Smooth muscle cell (in vitro differentiated cells): ENCODE measurements at regions not wholly inside any gene's neighbourhood (a gene's known extent, or its start where the extent isn't known, plus 50 kb on each side); places are given as distances from the start of the nearest gene placed in this dataset.

ENCODE experiments used
- DNase-seq: peaks from one replicate; lab custom pipeline; 2025; ENCODE audit not compliant: unreplicated experiment; lab: John Stamatoyannopoulos, UW
- H2AFZ ChIP-seq: fragments of 200-600 bp; sonication (generic); 2 replicates; pipeline ENCODE4 v1.6.0; 2016; ENCODE audit warnings: antibody characterized with exemption, low read depth, mild to moderate bottlenecking
- H3F3A ChIP-seq: fragments of 200-600 bp; sonication (generic); 2 replicates; pipeline ENCODE4 v1.6.0; 2017; ENCODE audit warnings: antibody characterized with exemption, low read depth
- H3K27ac ChIP-seq: fragments of 200-600 bp; sonication (generic); 2 replicates; pipeline ENCODE4 v1.5.1; 2016; ENCODE audit warnings: low read depth, mild to moderate bottlenecking
- H3K27me3 ChIP-seq: fragments of 200-600 bp; sonication (generic); 2 replicates; pipeline ENCODE4 v1.6.1; 2016; ENCODE audit warnings: low read depth, mild to moderate bottlenecking
- H3K36me3 ChIP-seq: fragments of 200-600 bp; sonication (generic); 2 replicates; pipeline ENCODE4 v1.5.1; 2016; ENCODE audit warnings: low read depth
- H3K4me1 ChIP-seq: fragments of 200-600 bp; sonication (generic); 2 replicates; pipeline ENCODE4 v1.5.1; 2016; ENCODE audit warnings: low read depth
- H3K4me2 ChIP-seq: fragments of 200-600 bp; sonication (generic); 2 replicates; pipeline ENCODE4 v1.6.0; 2016; ENCODE audit warnings: mild to moderate bottlenecking
- H3K4me3 ChIP-seq: fragments of 200-600 bp; sonication (generic); 2 replicates; pipeline ENCODE4 v1.5.1; 2016; ENCODE audit warnings: mild to moderate bottlenecking
- H3K79me2 ChIP-seq: fragments of 200-600 bp; sonication (generic); 2 replicates; pipeline ENCODE4 v1.6.0; 2016; ENCODE audit warnings: low read depth, mild to moderate bottlenecking
- H3K9ac ChIP-seq: fragments of 200-600 bp; sonication (generic); 2 replicates; pipeline ENCODE4 v1.6.0; 2016; ENCODE audit warnings: low read depth
- H3K9me3 ChIP-seq: fragments of 200-600 bp; sonication (generic); replicated peaks from 2 replicates; pipeline ENCODE4 v1.5.1; 2016; ENCODE audit warnings: low read depth
- H4K20me1 ChIP-seq: fragments of 200-600 bp; sonication (generic); 2 replicates; pipeline ENCODE4 v1.6.0; 2016; ENCODE audit warnings: low read depth
- WGBS: methylation state at CpG from one replicate; pipeline ENCODE4 v1.1.7; 2016; ENCODE audit warnings: low lambda C conversion rate; 5-methylcytosine and 5-hydroxymethylcytosine counted together
- TF ChIP-seq, protein P1 (sequence below): fragments of 200-600 bp; sonication (generic); IDR thresholded peaks from 2 replicates; pipeline ENCODE4 v1.5.1; 2017; ENCODE audit warnings: borderline replicate concordance, mild to moderate bottlenecking, antibody characterized with exemption; ENCODE audit not compliant: insufficient read depth, poor library complexity, severe bottlenecking

DNA sequence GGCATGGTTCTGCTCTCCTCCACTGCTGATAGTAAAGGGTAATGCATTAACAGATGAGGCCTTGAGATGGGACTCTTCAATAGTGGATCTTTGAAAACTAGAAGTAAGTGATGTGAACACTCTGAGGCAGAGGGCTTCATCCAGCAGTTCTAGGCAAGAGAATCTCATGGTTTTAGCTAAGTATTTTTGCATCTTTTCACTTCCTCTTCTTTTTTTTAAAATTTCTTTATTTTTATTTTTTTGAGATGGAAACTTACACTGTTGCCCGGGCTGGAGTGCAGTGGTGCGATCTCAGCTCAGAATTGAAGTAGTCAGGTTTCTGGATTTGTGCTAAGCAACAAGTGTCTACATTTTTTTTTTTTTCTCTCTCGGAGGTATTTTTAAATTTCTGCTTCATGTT, 101.9 kb downstream of the MTRR start:
- H3K9me3 ChIP-seq: no peaks in the 10 kb centered on the region
- H3K4me3 ChIP-seq: no peak overlapping the region
- WGBS: 96% methylated on average over 3 of the region's 3 CpGs
- no peaks in the 10 kb centered on the region for H3F3A ChIP-seq
- no peak overlapping the region for H3K4me2 ChIP-seq
- no peaks in the 10 kb centered on the region for H3K27me3 ChIP-seq
- no peak for DNase-seq
- TF ChIP-seq, protein P1, sequence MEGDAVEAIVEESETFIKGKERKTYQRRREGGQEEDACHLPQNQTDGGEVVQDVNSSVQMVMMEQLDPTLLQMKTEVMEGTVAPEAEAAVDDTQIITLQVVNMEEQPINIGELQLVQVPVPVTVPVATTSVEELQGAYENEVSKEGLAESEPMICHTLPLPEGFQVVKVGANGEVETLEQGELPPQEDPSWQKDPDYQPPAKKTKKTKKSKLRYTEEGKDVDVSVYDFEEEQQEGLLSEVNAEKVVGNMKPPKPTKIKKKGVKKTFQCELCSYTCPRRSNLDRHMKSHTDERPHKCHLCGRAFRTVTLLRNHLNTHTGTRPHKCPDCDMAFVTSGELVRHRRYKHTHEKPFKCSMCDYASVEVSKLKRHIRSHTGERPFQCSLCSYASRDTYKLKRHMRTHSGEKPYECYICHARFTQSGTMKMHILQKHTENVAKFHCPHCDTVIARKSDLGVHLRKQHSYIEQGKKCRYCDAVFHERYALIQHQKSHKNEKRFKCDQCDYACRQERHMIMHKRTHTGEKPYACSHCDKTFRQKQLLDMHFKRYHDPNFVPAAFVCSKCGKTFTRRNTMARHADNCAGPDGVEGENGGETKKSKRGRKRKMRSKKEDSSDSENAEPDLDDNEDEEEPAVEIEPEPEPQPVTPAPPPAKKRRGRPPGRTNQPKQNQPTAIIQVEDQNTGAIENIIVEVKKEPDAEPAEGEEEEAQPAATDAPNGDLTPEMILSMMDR: no peak
- no peak overlapping the region for H3K27ac ChIP-seq
- peaks cover under 1% of the 10 kb centered on the region for H3K4me1 ChIP-seq
- no peaks in the 10 kb centered on the region for H3K36me3 ChIP-seq
- H3K9ac ChIP-seq: no peak overlapping the region
- no peak overlapping the region for H2AFZ ChIP-seq
- no peaks in the 10 kb centered on the region for H4K20me1 ChIP-seq
- H3K79me2 ChIP-seq: no peaks in the 10 kb centered on the region

DNA sequence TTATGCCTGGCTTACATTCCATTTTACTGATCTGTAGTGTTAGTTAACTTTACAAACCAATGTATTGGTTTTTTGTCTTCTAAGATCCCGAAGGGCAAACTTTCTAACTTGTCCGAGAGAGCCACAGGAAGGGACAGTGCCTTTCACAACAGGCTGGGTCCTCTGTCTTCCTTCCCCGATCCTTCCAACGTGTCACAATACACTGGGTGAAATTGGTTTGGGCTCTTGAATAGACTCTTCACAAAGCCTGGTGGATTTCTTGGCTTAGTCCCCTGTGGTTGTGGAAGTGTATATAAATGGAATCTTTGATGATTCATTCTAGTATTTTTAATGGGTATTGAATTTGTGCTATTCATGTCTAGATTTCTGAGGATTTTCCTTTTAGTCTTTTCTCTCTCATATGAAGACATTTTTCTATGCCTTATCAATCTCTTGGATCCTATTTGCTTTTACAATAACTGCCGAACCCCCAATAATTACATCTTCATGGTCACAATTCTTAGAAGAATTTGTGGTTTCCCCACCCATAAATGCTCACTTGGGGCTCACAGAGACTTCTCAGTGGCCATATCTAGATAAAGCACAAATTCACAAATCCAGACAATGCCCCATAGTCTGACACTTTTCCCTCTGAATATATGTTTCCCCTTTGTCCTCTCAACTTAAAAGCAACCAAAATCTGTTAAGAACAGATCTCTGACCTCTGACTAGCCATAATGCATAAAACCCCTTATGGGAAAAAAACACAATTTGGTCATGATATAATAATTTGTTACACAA, 107.7 kb downstream of the MTRR start:
- H3K9me3 ChIP-seq: no peaks in the 10 kb centered on the region
- H3K27ac ChIP-seq: no peak overlapping the region
- H3K9ac ChIP-seq: no peak overlapping the region
- no peaks in the 10 kb centered on the region for H4K20me1 ChIP-seq
- H3K4me3 ChIP-seq: no peak overlapping the region
- DNase-seq: no peak
- H2AFZ ChIP-seq: no peak overlapping the region
- H3K4me1 ChIP-seq: peaks cover 5% of the 10 kb centered on the region
- H3K4me2 ChIP-seq: no peak overlapping the region
- no peaks in the 10 kb centered on the region for H3K27me3 ChIP-seq
- no peaks in the 10 kb centered on the region for H3K79me2 ChIP-seq
- no peaks in the 10 kb centered on the region for H3K36me3 ChIP-seq
- WGBS: 79% methylated on average over 5 of the region's 5 CpGs
- H3F3A ChIP-seq: no peaks in the 10 kb centered on the region
- TF ChIP-seq, protein P1: no peak

DNA sequence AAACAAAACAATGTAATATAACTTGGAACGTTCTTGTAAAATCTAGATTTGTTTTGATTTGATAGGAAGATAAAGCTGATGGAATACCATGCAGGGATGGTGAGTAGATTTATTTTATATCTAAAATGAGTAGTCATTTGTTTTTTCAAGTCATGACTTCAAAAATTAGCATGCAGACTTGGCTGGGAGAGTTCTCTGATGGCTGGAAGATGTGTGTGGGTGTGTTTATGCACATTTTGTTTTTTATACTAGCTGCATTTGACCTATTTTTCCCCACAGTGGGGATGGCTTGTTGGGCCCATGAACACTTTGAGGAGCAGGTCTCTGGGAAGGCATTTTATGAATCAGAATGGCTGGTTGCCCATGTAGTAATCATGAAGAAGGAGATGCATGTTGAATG, 109.2 kb downstream of the MTRR start:
- Histone ChIP-seq H3K79me2 (no peaks in the 10 kb centered on the region), H3K9ac (no peak overlapping the region), H3K27ac (no peak overlapping the region), H3K9me3 (no peaks in the 10 kb centered on the region), H3K4me1 (peaks cover 5% of the 10 kb centered on the region), H2AFZ (no peak overlapping the region), H3F3A (no peaks in the 10 kb centered on the region), H4K20me1 (no peaks in the 10 kb centered on the region), H3K4me3 (no peak overlapping the region), H3K27me3 (no peaks in the 10 kb centered on the region), H3K36me3 (no peaks in the 10 kb centered on the region), H3K4me2 (no peak overlapping the region)
- TF ChIP-seq, protein P1: no peak
- 85% methylated on average over 1 of the region's 1 CpG for WGBS
- no peak for DNase-seq

DNA sequence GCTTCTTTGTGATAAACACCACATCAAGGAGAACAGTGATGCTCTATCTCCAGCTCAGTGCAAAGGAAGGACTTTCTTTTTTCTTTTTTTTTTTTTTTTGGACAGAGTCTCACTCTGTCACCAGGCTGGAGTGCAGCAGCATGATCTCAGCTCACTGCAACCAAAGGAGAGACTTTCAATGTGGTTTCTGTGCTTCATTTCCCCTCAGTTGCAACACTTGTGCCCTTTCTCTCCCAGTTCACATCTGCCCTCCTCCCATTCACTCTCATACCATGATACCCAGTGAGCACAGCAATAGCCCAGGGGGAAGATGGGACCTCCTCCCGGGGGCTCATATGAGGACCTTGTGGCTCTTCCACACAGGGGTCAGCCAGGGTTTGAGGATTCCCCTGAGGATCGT, 110.0 kb downstream of the MTRR start:
- DNase-seq: no peak
- no peak overlapping the region for H2AFZ ChIP-seq
- H3K36me3 ChIP-seq: no peaks in the 10 kb centered on the region
- H3K79me2 ChIP-seq: no peaks in the 10 kb centered on the region
- no peak overlapping the region for H3K9ac ChIP-seq
- no peaks in the 10 kb centered on the region for H4K20me1 ChIP-seq
- H3K4me3 ChIP-seq: no peak overlapping the region
- 83% methylated on average over 2 of the region's 2 CpGs for WGBS
- H3F3A ChIP-seq: no peaks in the 10 kb centered on the region
- TF ChIP-seq, protein P1: no peak
- H3K4me2 ChIP-seq: no peak overlapping the region
- H3K9me3 ChIP-seq: no peaks in the 10 kb centered on the region
- peaks cover 5% of the 10 kb centered on the region for H3K4me1 ChIP-seq
- no peak overlapping the region for H3K27ac ChIP-seq
- no peaks in the 10 kb centered on the region for H3K27me3 ChIP-seq
